DOHH2 (cell line): ENCODE measurements at regions not wholly inside any gene's neighbourhood (a gene's known extent, or its start where the extent isn't known, plus 50 kb on each side); places are given as distances from the start of the nearest gene placed in this dataset.

ENCODE experiments used
- H3F3A ChIP-seq: fragments of 200-600 bp; sonication (generic), shearing (Covaris generic); 2 replicates; pipeline ENCODE4 v1.6.0; 2016; ENCODE audit warnings: antibody characterized with exemption, mild to moderate bottlenecking; ENCODE audit not compliant: control insufficient read depth, insufficient read depth
- H3K27ac ChIP-seq: fragments of 200-600 bp; sonication (generic); 2 replicates; pipeline ENCODE4 v1.5.1; 2014; ENCODE audit warnings: low read depth, mild to moderate bottlenecking, low read length, moderate library complexity
- H3K27me3 ChIP-seq: fragments of 200-600 bp; sonication (generic); 2 replicates; pipeline ENCODE4 v1.6.1; 2014; ENCODE audit warnings: mild to moderate bottlenecking, low read length, mixed read lengths; ENCODE audit not compliant: control insufficient read depth
- H3K36me3 ChIP-seq: fragments of 200-600 bp; sonication (generic); 2 replicates; pipeline ENCODE4 v1.6.1; 2014; ENCODE audit warnings: mild to moderate bottlenecking, low read length, moderate library complexity, mixed read lengths; ENCODE audit not compliant: control insufficient read depth
- H3K4me1 ChIP-seq: fragments of 200-600 bp; sonication (generic); 2 replicates; pipeline ENCODE4 v1.6.1; 2014; ENCODE audit warnings: mild to moderate bottlenecking, low read length, mixed read lengths; ENCODE audit not compliant: control insufficient read depth
- H3K4me2 ChIP-seq: fragments of 200-600 bp; sonication (generic); 2 replicates; pipeline ENCODE4 v1.6.0; 2014; ENCODE audit warnings: mild to moderate bottlenecking, low read length, moderate library complexity
- H3K4me3 ChIP-seq: fragments of 200-600 bp; sonication (generic); 2 replicates; pipeline ENCODE4 v1.5.1; 2014; ENCODE audit warnings: mild to moderate bottlenecking, low read length, mixed read lengths
- H3K79me2 ChIP-seq: fragments of 200-600 bp; sonication (generic); 2 replicates; pipeline ENCODE4 v1.6.1; 2014; ENCODE audit warnings: mild to moderate bottlenecking, low read length, mixed read lengths; ENCODE audit not compliant: control insufficient read depth
- H3K9me2 ChIP-seq: fragments of 200-600 bp; sonication (generic); replicated peaks from 2 replicates; pipeline ENCODE4 v1.6.1; 2014; ENCODE audit warnings: mild to moderate bottlenecking, low read length, mixed read lengths; ENCODE audit not compliant: control insufficient read depth
- H3K9me3 ChIP-seq: fragments of 200-600 bp; sonication (generic); 2 replicates; pipeline ENCODE4 v1.6.1; 2014; ENCODE audit warnings: antibody characterized with exemption, low read length, mixed read lengths; ENCODE audit not compliant: control insufficient read depth, insufficient read depth
- H4K20me1 ChIP-seq: fragments of 200-600 bp; sonication (generic); 2 replicates; pipeline ENCODE4 v1.6.0; 2014; ENCODE audit warnings: low read depth, mild to moderate bottlenecking, antibody characterized with exemption, low read length, moderate library complexity; ENCODE audit not compliant: control insufficient read depth, insufficient read depth
- EZH2phosphoT487 ChIP-seq: fragments of 200-600 bp; sonication (generic); IDR thresholded peaks from 2 replicates; pipeline ENCODE4 v1.6.1; 2017; ENCODE audit warnings: borderline replicate concordance, mild to moderate bottlenecking, antibody characterized with exemption, low read length, moderate library complexity, mixed read lengths
- TF ChIP-seq, protein P1 (sequence below): fragments of 200-600 bp; sonication (generic); IDR thresholded peaks from one replicate; pipeline ENCODE4 v1.5.1; 2014; ENCODE audit warnings: antibody characterized with exemption, mild to moderate bottlenecking, low read depth, low read length; ENCODE audit not compliant: poor library complexity, severe bottlenecking

GRCh38 chr15:66834881-66835878 is 133.1 kb downstream of the SMAD6 start:
- TF ChIP-seq, protein P1, sequence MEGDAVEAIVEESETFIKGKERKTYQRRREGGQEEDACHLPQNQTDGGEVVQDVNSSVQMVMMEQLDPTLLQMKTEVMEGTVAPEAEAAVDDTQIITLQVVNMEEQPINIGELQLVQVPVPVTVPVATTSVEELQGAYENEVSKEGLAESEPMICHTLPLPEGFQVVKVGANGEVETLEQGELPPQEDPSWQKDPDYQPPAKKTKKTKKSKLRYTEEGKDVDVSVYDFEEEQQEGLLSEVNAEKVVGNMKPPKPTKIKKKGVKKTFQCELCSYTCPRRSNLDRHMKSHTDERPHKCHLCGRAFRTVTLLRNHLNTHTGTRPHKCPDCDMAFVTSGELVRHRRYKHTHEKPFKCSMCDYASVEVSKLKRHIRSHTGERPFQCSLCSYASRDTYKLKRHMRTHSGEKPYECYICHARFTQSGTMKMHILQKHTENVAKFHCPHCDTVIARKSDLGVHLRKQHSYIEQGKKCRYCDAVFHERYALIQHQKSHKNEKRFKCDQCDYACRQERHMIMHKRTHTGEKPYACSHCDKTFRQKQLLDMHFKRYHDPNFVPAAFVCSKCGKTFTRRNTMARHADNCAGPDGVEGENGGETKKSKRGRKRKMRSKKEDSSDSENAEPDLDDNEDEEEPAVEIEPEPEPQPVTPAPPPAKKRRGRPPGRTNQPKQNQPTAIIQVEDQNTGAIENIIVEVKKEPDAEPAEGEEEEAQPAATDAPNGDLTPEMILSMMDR = no peak
- no peak for TF ChIP-seq EZH2phosphoT487
- H3K4me3 ChIP-seq = no peak overlapping the region
- H3F3A ChIP-seq = peaks cover 5% of the 10 kb centered on the region; the same call in 1 of the 2 replicates
- no peaks in the 10 kb centered on the region for H3K79me2 ChIP-seq
- no peak overlapping the region for H3K4me2 ChIP-seq
- H3K4me1 ChIP-seq = peaks cover 35% of the 10 kb centered on the region
- 0 out of 2 replicates have a peak, but pooled peaks cover 2% of the 10 kb centered on the region for H3K27me3 ChIP-seq
- no peaks in the 10 kb centered on the region for H3K9me3 ChIP-seq
- no peaks in the 10 kb centered on the region for H3K9me2 ChIP-seq
- no peaks in the 10 kb centered on the region for H3K36me3 ChIP-seq
- H3K27ac ChIP-seq = no peak overlapping the region
- no peaks in the 10 kb centered on the region for H4K20me1 ChIP-seq

DNA sequence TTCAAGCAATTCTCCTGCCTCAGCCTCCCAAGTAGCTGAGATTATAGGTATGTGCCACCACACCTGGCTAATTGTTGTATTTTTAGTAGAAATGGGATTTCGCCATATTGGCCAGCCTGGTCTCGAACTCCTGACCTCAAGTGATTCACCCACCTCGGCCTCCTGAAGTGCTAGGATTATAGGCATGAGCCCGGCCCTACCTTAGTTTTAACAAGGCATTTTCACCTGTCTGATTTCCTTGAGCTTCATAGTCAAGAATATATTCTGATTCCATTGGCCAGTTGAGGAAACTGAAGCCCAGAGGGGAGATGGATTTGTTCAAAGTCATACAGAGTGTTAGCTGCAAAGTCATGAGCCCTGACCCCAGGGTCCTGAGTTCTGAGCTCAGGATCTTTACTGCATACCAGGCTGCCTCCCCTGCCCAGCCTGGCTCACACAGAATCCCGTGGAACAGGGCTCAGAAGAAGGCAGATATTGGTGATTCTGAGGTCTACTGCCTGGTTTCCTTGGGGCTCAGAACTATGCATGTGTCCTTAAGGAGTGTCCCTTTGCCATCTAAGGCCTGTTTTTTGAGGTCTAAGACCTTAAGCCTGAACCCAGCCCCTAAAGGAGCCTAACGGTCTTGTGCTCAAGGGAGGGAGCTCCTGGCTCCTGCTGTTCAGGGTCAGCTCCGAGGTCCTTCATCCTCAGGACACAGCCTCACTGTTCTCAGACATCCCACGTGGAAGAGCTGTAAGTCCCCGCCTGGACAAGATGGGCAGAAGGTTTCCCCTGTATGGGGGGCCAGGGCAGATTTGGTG is 134.4 kb downstream of the SMAD6 start:
- TF ChIP-seq, protein P1 = no peak
- TF ChIP-seq EZH2phosphoT487 = no peak
- no peaks in the 10 kb centered on the region for H3K9me2 ChIP-seq
- H3K4me1 ChIP-seq = peaks cover 35% of the 10 kb centered on the region
- no peaks in the 10 kb centered on the region for H4K20me1 ChIP-seq
- no peak overlapping the region for H3K4me3 ChIP-seq
- H3K4me2 ChIP-seq = no peak overlapping the region
- peaks cover 5% of the 10 kb centered on the region; the same call in 1 of the 2 replicates for H3F3A ChIP-seq
- peaks cover 7% of the 10 kb centered on the region for H3K27me3 ChIP-seq
- no peak overlapping the region for H3K27ac ChIP-seq
- H3K9me3 ChIP-seq = no peaks in the 10 kb centered on the region
- H3K79me2 ChIP-seq = no peaks in the 10 kb centered on the region
- H3K36me3 ChIP-seq = no peaks in the 10 kb centered on the region

- Histone ChIP-seq H3F3A (0 out of 2 replicates have a peak, but pooled peaks cover under 1% of the 10 kb centered on the region), H3K36me3 (no peaks in the 10 kb centered on the region), H3K9me3 (no peaks in the 10 kb centered on the region), H3K79me2 (no peaks in the 10 kb centered on the region), H4K20me1 (no peaks in the 10 kb centered on the region), H3K4me1 (peaks cover 24% of the 10 kb centered on the region), H3K9me2 (no peaks in the 10 kb centered on the region), H3K4me2 (no peak overlapping the region), H3K27me3 (peaks cover 22% of the 10 kb centered on the region), H3K27ac (no peak overlapping the region), H3K4me3 (no peak overlapping the region)
- TF ChIP-seq, protein P1 = no peak
- TF ChIP-seq EZH2phosphoT487 = no peak
Measured at GRCh38 chr15:66838202-66838601, 136.2 kb downstream of the SMAD6 start.
